ENCODE measurements at regions not wholly inside any gene's neighbourhood (a gene's known extent, or its start where the extent isn't known, plus 50 kb on each side); places are given as distances from the start of the nearest gene placed in this dataset.
"Not testable (repeated sequence)": the region's sequence is repeated elsewhere in the genome, so short reads cannot be mapped to it uniquely, and the experiment has no call there.

DNA sequence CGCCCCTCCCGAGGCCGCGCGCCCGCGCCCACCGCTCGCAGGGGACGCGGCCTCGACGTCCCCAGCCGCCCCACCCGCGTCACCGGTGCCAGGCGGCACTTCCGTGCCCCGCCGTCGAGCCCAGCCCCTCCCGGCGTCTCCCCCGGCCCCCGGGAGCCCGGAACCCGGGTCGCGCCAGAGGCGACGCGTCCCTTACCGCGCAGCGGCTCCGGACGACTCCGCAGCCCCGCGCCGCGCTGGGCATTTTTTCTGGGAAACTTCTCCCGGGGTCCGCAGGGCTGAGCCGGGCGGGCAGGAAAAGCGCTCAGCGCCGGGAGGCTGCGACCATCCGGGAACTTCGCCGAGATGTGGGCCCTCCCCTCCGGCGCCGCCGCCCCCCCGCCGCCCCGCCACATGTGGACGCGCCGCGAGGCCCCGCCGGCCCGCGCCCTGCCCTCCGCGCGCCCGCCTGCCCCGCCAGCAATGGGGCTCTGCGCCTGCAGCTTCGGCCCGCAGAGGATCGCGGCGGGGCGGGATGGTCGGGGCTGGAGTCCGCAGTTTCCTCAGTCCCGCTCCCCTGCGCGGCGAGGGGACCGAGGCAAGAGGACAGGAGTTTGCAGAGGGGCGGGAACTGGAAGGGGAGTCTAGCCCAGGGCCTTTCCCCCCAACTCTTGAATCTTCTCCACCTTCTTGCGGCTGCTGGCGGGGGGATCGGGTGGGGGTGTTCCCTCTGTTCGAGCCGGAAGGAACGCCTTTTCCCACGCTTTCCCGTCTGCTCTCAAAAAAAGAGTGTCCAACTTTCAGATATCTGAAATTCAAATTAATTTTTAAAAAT, 81.5 kb downstream of the CHRNA1 start:
- Histone ChIP-seq H3K4me3 (ENCODE audit: low read depth, low read length) (peak overlapping the region; percentile 88), H3K4me1 (ENCODE audit: control insufficient read depth, insufficient read depth, low read length) (peaks cover 4% of the 10 kb centered on the region), H3K27me3 (ENCODE audit: control insufficient read depth, insufficient read depth, low read length) (peaks cover 32% of the 10 kb centered on the region), H3K9me3 (ENCODE audit: control insufficient read depth, insufficient read depth, low read depth, low read length) (no peaks in the 10 kb centered on the region), H3K27ac (ENCODE audit: low read depth, low read length) (peak overlapping the region; percentile 48; the same call in 1 of the 2 replicates), H3K36me3 (ENCODE audit: control insufficient read depth, insufficient read depth, low read length) (no peaks in the 10 kb centered on the region), H3K9ac (ENCODE audit: low read length) (peak overlapping the region; percentile 83)

DNA sequence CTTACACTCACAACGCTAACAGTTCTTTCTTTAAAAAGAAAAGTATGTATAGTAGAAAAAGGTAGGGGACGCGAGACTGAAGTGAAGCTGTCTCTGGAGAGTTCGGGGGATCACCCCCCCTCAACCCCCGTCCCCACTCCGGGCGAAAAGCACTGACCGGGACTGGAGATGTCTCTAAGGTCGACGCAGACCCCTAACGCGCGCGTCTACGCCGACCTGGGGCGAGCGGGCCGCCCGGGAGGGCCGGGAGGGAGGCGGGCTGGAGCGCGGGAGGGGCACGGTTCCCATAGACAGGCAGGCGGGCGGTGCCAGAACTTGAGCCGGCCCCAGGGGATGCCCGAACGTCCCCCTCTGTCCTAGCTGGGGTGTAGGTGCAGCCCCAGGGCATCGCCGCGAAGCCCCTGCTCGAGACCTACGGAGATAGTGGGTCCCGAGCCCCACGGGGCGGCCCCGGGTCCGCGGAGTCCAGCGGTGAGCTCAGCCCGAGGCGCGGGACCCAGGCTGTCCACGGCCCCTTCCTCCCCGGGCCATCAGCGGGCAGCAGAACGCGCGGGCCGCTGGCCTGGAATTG, 82.2 kb downstream of the CHRNA1 start:
- H3K9me3 ChIP-seq (ENCODE audit: control insufficient read depth, insufficient read depth, low read depth, low read length), result no peaks in the 10 kb centered on the region
- peaks cover 4% of the 10 kb centered on the region for H3K4me1 ChIP-seq (ENCODE audit: control insufficient read depth, insufficient read depth, low read length)
- H3K9ac ChIP-seq (ENCODE audit: low read length), result peak overlapping the region; percentile 83
- no peaks in the 10 kb centered on the region for H3K36me3 ChIP-seq (ENCODE audit: control insufficient read depth, insufficient read depth, low read length)
- peak overlapping the region; percentile 88 for H3K4me3 ChIP-seq (ENCODE audit: low read depth, low read length)
- H3K27me3 ChIP-seq (ENCODE audit: control insufficient read depth, insufficient read depth, low read length), result peaks cover 32% of the 10 kb centered on the region
- H3K27ac ChIP-seq (ENCODE audit: low read depth, low read length), result peak overlapping the region; percentile 48; the same call in 1 of the 2 replicates

DNA sequence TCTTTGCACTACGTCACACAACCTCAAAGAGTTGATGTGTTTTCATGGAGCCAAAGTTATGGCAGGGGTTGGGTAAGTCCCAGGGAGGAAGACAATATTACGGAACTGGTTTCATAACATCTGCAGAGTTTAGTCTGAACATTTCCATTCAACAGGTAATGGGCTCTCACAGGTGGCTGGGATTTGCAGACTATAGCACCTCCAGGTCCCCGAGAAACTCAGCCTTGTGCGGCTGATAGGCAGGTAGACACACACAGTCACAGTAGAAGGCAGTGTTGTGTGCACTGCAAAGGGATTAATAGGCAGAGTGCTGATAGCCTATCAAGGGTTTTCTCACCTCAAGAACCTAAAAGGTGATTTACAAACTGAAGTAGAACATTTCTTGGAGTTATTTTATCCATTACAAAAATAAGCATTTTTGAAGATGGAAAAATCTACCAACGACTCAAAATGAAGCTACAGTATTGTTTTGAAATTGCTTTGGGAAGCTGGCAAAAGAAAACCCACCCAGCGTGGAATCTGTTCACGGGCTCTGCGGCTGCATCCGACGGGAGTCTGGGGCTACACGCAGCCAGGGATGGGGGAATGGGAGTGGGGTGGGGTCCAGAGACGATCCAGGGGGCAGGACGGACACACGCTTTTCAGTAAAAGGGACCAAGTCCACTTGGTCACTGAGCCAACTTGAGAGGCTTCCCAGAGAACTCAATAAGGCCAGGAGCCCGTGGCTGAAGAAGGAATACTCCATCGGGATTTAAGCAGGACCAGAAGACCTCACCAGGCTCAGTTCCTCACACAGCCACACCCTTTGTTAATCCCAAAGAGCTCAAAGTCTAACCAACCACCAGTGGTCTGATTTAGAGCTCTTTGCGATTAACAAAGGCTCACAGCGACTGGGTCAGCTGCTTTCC, 82.9 kb downstream of the CHRNA1 start:
- Histone ChIP-seq H3K36me3 (ENCODE audit: control insufficient read depth, insufficient read depth, low read length) (no peaks in the 10 kb centered on the region), H3K4me3 (ENCODE audit: low read depth, low read length) (peak overlapping the region; percentile 88), H3K9ac (ENCODE audit: low read length) (peak overlapping the region; percentile 83), H3K4me1 (ENCODE audit: control insufficient read depth, insufficient read depth, low read length) (peaks cover 2% of the 10 kb centered on the region; the same call in 1 of the 2 replicates), H3K9me3 (ENCODE audit: control insufficient read depth, insufficient read depth, low read depth, low read length) (no peaks in the 10 kb centered on the region), H3K27ac (ENCODE audit: low read depth, low read length) (no peak overlapping the region), H3K27me3 (ENCODE audit: control insufficient read depth, insufficient read depth, low read length) (peaks cover 32% of the 10 kb centered on the region)

DNA sequence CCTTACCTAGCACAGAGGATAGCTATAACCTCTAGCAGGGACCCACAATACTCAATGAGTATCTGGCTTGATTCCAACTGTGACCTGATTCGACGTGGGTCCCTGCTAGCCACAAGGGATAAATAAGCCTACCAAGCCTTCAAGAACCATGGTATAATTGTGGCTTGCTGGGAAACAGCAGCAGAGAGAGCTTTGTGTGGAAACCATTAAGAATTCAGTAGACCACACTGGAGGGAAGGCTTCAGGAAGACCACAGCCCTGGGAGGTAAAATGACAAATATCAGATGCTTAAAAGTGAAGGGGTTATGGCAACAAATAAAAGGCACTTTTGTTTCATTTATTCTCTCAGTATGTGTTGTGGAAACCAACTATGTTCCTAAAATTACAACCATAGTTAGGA, 82.6 kb upstream of the WIPF1 start:
- H3K9me3 ChIP-seq (ENCODE audit: control insufficient read depth, insufficient read depth, low read depth, low read length), result no peaks in the 10 kb centered on the region
- H3K27ac ChIP-seq (ENCODE audit: low read depth, low read length), result no peak overlapping the region
- H3K27me3 ChIP-seq (ENCODE audit: control insufficient read depth, insufficient read depth, low read length), result peaks cover 32% of the 10 kb centered on the region
- H3K36me3 ChIP-seq (ENCODE audit: control insufficient read depth, insufficient read depth, low read length), result no peaks in the 10 kb centered on the region
- no peak overlapping the region for H3K9ac ChIP-seq (ENCODE audit: low read length)
- peaks cover 2% of the 10 kb centered on the region; the same call in 1 of the 2 replicates for H3K4me1 ChIP-seq (ENCODE audit: control insufficient read depth, insufficient read depth, low read length)
- no peak overlapping the region for H3K4me3 ChIP-seq (ENCODE audit: low read depth, low read length)

DNA sequence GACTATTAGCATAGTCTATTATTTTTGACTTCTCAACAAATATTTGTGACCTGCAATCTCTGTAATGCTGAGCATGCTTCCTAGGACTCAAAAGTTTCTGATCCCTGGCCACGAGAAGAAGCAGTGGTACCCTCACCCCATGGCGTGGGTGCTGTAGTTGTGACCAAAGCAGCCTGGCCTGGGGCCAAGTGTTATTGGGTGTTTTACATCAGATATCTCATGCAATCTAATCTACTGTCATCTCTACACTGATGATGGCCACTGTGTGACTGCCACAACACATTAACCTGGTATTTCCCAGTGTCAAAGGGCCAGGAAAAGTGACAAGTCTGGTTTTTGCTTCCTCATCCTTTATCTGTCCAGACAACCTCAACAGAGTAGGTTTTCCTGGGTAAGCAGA, 80.8 kb upstream of the WIPF1 start:
- Histone ChIP-seq H3K36me3 (ENCODE audit: control insufficient read depth, insufficient read depth, low read length) (peaks cover 1% of the 10 kb centered on the region; the same call in 1 of the 2 replicates), H3K9me3 (ENCODE audit: control insufficient read depth, insufficient read depth, low read depth, low read length) (peaks cover 1% of the 10 kb centered on the region; the same call in 1 of the 2 replicates), H3K27me3 (ENCODE audit: control insufficient read depth, insufficient read depth, low read length) (peaks cover 22% of the 10 kb centered on the region), H3K4me1 (ENCODE audit: control insufficient read depth, insufficient read depth, low read length) (peaks cover 2% of the 10 kb centered on the region; the same call in 1 of the 2 replicates), H3K4me3 (ENCODE audit: low read depth, low read length) (no peak overlapping the region), H3K9ac (ENCODE audit: low read length) (no peak overlapping the region), H3K27ac (ENCODE audit: low read depth, low read length) (no peak overlapping the region)

DNA sequence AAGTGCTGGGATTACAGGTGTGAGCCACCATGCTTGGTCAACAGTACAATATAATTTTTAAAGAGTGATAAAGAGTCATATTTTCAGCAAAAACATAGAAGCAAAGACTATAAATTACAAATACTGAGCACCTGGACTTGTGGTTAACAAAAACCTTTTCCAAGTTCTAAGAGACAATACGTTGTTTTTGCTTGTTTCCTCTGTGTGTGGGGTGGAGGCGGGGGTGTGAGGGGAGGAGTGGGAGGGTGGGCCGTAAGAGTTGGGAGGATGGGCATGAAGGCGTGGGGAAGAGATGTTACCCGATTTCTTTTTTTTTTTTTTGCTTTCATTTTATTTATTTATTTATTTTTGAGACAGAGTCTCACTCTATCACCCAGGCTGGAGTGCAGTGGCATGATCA, 78.0 kb upstream of the WIPF1 start:
- Histone ChIP-seq H3K27me3 (ENCODE audit: control insufficient read depth, insufficient read depth, low read length) (peaks cover 2% of the 10 kb centered on the region; the same call in 1 of the 2 replicates), H3K9me3 (ENCODE audit: control insufficient read depth, insufficient read depth, low read depth, low read length) (peaks cover 22% of the 10 kb centered on the region), H3K27ac (ENCODE audit: low read depth, low read length) (no peak overlapping the region), H3K36me3 (ENCODE audit: control insufficient read depth, insufficient read depth, low read length) (peaks cover 13% of the 10 kb centered on the region; the same call in 1 of the 2 replicates), H3K4me3 (ENCODE audit: low read depth, low read length) (no peak overlapping the region), H3K9ac (ENCODE audit: low read length) (no peak overlapping the region), H3K4me1 (ENCODE audit: control insufficient read depth, insufficient read depth, low read length) (peaks cover 2% of the 10 kb centered on the region; the same call in 1 of the 2 replicates)

DNA sequence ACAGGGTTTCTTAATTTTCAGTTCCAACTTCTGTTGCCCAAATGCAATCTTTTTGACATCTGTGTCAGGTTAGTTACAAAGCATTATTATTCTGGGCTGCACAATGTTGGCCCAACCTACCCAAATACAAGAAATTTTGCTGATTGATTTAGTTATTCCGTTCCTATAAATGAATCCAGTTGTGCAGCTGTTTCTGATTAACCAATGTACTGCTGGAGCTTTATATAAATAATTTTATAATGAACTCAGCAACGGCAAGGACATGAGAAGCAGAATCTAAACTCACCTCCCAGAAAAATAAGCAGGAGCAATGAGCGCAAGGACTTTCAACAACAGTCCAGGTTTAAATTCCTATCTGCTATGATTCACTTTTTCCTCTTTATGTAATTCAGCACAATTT, 76.3 kb upstream of the WIPF1 start:
- peaks cover 1% of the 10 kb centered on the region; the same call in 1 of the 2 replicates for H3K4me1 ChIP-seq (ENCODE audit: control insufficient read depth, insufficient read depth, low read length)
- H3K27me3 ChIP-seq (ENCODE audit: control insufficient read depth, insufficient read depth, low read length), result no peaks in the 10 kb centered on the region
- no peak overlapping the region for H3K9ac ChIP-seq (ENCODE audit: low read length)
- H3K36me3 ChIP-seq (ENCODE audit: control insufficient read depth, insufficient read depth, low read length), result peaks cover 13% of the 10 kb centered on the region; the same call in 1 of the 2 replicates
- H3K27ac ChIP-seq (ENCODE audit: low read depth, low read length), result no peak overlapping the region
- peaks cover 26% of the 10 kb centered on the region for H3K9me3 ChIP-seq (ENCODE audit: control insufficient read depth, insufficient read depth, low read depth, low read length)
- no peak overlapping the region for H3K4me3 ChIP-seq (ENCODE audit: low read depth, low read length)

DNA sequence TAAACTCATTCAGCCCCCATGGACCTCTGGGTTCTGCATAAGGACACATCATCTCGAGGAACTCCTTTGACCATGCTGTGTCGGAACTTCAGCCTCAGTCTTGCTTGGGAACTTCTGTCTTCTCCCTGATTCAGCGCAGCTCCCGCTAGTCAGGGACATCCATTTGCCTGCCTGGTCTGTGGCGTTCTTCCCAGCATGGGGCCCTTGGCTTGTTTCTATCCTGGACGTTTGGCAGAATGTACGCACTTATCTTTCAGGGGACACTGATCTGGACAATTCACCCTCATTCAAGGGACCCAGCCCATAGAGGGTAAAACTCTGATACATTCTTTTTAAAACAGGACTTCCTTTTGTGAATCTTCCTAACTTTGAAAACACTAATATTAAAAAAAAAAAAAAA, 75.8 kb upstream of the WIPF1 start:
- Histone ChIP-seq H3K36me3 (ENCODE audit: control insufficient read depth, insufficient read depth, low read length) (peaks cover 13% of the 10 kb centered on the region; the same call in 1 of the 2 replicates), H3K4me1 (ENCODE audit: control insufficient read depth, insufficient read depth, low read length) (peaks cover 2% of the 10 kb centered on the region; the same call in 1 of the 2 replicates), H3K4me3 (ENCODE audit: low read depth, low read length) (no peak overlapping the region), H3K9me3 (ENCODE audit: control insufficient read depth, insufficient read depth, low read depth, low read length) (peaks cover 26% of the 10 kb centered on the region), H3K9ac (ENCODE audit: low read length) (no peak overlapping the region), H3K27me3 (ENCODE audit: control insufficient read depth, insufficient read depth, low read length) (no peaks in the 10 kb centered on the region), H3K27ac (ENCODE audit: low read depth, low read length) (no peak overlapping the region)

DNA sequence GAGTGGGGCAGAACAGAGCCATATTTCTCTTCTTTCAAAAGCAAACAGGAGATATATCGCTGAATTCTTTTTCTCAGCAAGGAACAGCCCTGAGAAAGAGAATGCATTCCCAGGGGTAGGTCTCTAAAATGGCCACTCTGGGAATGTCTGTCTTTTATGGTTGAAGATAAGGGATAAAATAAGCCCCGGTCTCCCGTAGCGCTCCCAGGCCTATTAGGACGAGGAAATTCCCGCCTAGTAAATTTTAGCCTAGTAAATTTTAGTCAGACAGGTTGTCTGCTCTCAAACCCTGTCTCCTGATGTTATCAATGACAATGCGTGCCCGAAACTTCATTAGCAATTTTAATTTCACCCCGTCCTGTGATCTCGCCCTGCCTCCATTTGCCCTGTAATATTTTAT, 73.9 kb upstream of the WIPF1 start:
- not testable (repeated sequence) for H3K27me3 ChIP-seq (ENCODE audit: control insufficient read depth, insufficient read depth, low read length); H3K9ac ChIP-seq (ENCODE audit: low read length); H3K27ac ChIP-seq (ENCODE audit: low read depth, low read length); H3K4me3 ChIP-seq (ENCODE audit: low read depth, low read length)
- Histone ChIP-seq H3K9me3 (ENCODE audit: control insufficient read depth, insufficient read depth, low read depth, low read length) (peaks cover 26% of the 10 kb centered on the region), H3K36me3 (ENCODE audit: control insufficient read depth, insufficient read depth, low read length) (peaks cover 13% of the 10 kb centered on the region; the same call in 1 of the 2 replicates), H3K4me1 (ENCODE audit: control insufficient read depth, insufficient read depth, low read length) (peaks cover 18% of the 10 kb centered on the region)

DNA sequence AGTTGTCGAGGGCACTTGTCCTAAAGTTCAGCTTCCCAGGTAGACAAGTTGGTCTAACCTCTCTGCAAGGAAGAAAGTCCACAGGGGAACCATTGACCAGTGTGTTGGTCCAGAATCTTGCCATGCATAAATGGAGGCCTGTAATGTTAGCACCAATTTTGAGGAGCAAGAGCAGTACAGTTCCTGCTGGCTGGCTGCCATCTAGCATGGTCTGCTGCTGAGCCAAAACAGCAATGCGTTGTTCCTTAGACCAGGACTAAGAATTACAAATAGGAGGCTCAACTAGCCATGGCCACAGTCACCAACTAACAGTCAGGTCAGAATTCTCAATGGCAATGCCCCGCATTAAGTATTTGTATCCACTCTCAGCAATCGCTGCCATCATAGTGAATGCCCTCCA, 72.8 kb upstream of the WIPF1 start:
- Histone ChIP-seq H3K27ac (ENCODE audit: low read depth, low read length) (no peak overlapping the region), H3K9me3 (ENCODE audit: control insufficient read depth, insufficient read depth, low read depth, low read length) (peaks cover 26% of the 10 kb centered on the region), H3K27me3 (ENCODE audit: control insufficient read depth, insufficient read depth, low read length) (no peaks in the 10 kb centered on the region), H3K4me1 (ENCODE audit: control insufficient read depth, insufficient read depth, low read length) (peaks cover 18% of the 10 kb centered on the region), H3K36me3 (ENCODE audit: control insufficient read depth, insufficient read depth, low read length) (peaks cover 13% of the 10 kb centered on the region; the same call in 1 of the 2 replicates), H3K4me3 (ENCODE audit: low read depth, low read length) (no peak overlapping the region), H3K9ac (ENCODE audit: low read length) (no peak overlapping the region)
